ENCODE measurements at regions not wholly inside any gene's neighbourhood (a gene's known extent, or its start where the extent isn't known, plus 50 kb on each side); places are given as distances from the start of the nearest gene placed in this dataset.
"Not testable (repeated sequence)": the region's sequence is repeated elsewhere in the genome, so short reads cannot be mapped to it uniquely, and the experiment has no call there.

DNA sequence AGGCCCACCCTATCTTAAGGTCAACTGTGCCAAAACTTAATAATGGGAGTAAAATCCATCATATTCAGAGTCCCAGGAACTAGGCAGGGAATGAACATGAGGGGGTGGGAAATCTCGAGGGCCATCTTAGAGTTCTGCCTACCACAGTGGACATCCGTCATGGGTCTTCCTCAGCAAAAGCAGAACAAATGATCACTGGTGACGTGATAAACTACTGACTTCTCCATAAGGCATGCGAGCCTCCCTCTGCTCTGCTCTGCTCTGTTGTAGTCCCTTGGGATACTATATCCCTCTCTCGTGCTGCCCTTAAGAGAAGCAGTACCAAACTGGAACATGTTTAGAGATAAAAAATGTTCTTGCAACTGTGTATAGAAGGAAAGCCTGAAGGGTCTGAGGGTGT, 603.8 kb downstream of the TTLL7 start:
- TF ChIP-seq, protein P1, sequence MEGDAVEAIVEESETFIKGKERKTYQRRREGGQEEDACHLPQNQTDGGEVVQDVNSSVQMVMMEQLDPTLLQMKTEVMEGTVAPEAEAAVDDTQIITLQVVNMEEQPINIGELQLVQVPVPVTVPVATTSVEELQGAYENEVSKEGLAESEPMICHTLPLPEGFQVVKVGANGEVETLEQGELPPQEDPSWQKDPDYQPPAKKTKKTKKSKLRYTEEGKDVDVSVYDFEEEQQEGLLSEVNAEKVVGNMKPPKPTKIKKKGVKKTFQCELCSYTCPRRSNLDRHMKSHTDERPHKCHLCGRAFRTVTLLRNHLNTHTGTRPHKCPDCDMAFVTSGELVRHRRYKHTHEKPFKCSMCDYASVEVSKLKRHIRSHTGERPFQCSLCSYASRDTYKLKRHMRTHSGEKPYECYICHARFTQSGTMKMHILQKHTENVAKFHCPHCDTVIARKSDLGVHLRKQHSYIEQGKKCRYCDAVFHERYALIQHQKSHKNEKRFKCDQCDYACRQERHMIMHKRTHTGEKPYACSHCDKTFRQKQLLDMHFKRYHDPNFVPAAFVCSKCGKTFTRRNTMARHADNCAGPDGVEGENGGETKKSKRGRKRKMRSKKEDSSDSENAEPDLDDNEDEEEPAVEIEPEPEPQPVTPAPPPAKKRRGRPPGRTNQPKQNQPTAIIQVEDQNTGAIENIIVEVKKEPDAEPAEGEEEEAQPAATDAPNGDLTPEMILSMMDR (conservative IDR thresholded peaks at IDR 0.05; ENCODE audit: low read depth, low read length), result not testable (repeated sequence)
- not testable (repeated sequence) for TF ChIP-seq RFX5 (IDR thresholded peaks at IDR 0.05; ENCODE audit: low read depth, low read length); MAFK (IDR thresholded peaks at IDR 0.05; ENCODE audit: low read depth, low read length); POLR2A (IDR thresholded peaks at IDR 0.05; ENCODE audit: low read depth, low read length); RAD21 (IDR thresholded peaks at IDR 0.05; ENCODE audit: low read length); BHLHE40 (IDR thresholded peaks at IDR 0.05; ENCODE audit: low read depth, low read length); SMC3 (IDR thresholded peaks at IDR 0.05; ENCODE audit: low read depth, low read length); MXI1 (IDR thresholded peaks at IDR 0.05; ENCODE audit: borderline replicate concordance, low read depth, low read length); MAZ (IDR thresholded peaks at IDR 0.05; ENCODE audit: borderline replicate concordance, low read depth, low read length); CEBPB (IDR thresholded peaks at IDR 0.05; ENCODE audit: low read depth, low read length); RCOR1 (IDR thresholded peaks at IDR 0.05; ENCODE audit: insufficient replicate concordance, low read length)
- TF ChIP-seq, protein P2, sequence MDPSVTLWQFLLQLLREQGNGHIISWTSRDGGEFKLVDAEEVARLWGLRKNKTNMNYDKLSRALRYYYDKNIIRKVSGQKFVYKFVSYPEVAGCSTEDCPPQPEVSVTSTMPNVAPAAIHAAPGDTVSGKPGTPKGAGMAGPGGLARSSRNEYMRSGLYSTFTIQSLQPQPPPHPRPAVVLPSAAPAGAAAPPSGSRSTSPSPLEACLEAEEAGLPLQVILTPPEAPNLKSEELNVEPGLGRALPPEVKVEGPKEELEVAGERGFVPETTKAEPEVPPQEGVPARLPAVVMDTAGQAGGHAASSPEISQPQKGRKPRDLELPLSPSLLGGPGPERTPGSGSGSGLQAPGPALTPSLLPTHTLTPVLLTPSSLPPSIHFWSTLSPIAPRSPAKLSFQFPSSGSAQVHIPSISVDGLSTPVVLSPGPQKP (IDR thresholded peaks at IDR 0.05; ENCODE audit: borderline replicate concordance, low read depth, low read length), result not testable (repeated sequence)
- TF ChIP-seq, protein P3, sequence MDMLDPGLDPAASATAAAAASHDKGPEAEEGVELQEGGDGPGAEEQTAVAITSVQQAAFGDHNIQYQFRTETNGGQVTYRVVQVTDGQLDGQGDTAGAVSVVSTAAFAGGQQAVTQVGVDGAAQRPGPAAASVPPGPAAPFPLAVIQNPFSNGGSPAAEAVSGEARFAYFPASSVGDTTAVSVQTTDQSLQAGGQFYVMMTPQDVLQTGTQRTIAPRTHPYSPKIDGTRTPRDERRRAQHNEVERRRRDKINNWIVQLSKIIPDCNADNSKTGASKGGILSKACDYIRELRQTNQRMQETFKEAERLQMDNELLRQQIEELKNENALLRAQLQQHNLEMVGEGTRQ (IDR thresholded peaks at IDR 0.05; ENCODE audit: low read depth, low read length), result not testable (repeated sequence)
